Central memory CD8-positive, alpha-beta T cell (primary cell): ENCODE measurements at regions not wholly inside any gene's neighbourhood (a gene's known extent, or its start where the extent isn't known, plus 50 kb on each side); places are given as distances from the start of the nearest gene placed in this dataset.
"Not testable (repeated sequence)": the region's sequence is repeated elsewhere in the genome, so short reads cannot be mapped to it uniquely, and the experiment has no call there.

Experiments used
- ATAC-seq: fragments of 150-1000 bp; cut with Tn5 transposase; replicated peaks from 2 replicates; pipeline ENCODE4 v1.10.0; 2022; ENCODE audit warnings: mild to moderate bottlenecking, moderate FRiP score, moderate number of reproducible peaks; ENCODE audit not compliant: poor library complexity, severe bottlenecking; ENCODE audit errors: extremely low read depth
- DNase-seq, 2 donors: peaks; one replicate each; pipeline ENCODE4 v3.0.0; 2021; ENCODE audit warnings: low spot score in 2 of 2
- H3K27ac Mint-ChIP-seq: one replicate; pipeline ENCODE4 v1.8.0; 2022; ENCODE audit warnings: low read depth, mild to moderate bottlenecking, moderate library complexity, mixed read lengths
- H3K27me3 Mint-ChIP-seq: one replicate; pipeline ENCODE4 v1.8.0; 2022; ENCODE audit warnings: mixed read lengths
- H3K36me3 Mint-ChIP-seq: one replicate; pipeline ENCODE4 v1.8.0; 2022; ENCODE audit warnings: mild to moderate bottlenecking, moderate library complexity, mixed read lengths; ENCODE audit not compliant: insufficient read depth
- H3K4me1 Mint-ChIP-seq: one replicate; pipeline ENCODE4 v1.8.0; 2022; ENCODE audit warnings: mixed read lengths
- H3K4me3 Mint-ChIP-seq: one replicate; pipeline ENCODE4 v1.8.0; 2022; ENCODE audit warnings: mild to moderate bottlenecking, moderate library complexity, mixed read lengths
- H3K9me3 Mint-ChIP-seq: one replicate; pipeline ENCODE4 v1.8.0; 2022; ENCODE audit warnings: mixed read lengths

DNA sequence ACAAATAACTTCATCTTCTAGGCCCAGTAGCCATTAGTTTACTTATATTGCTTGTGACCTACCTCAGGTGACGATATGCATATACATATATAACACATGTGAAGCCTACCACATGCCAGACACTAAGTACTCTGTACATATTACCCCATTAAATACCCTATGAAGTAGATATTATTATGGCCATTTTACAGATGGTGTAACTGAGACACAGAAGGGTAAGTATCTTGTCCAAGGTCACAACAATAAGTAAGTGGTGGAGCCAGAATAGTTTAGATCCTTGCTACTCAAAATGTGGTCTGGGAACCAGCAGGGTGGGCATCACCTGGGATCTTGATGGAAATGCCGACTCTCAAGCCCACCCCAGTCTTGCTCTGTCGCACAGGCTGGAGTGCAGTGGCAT lies 78.1 kb upstream of the RAPGEF2 start:
- no peaks in the 10 kb centered on the region for H3K27me3 Mint-ChIP-seq
- H3K27ac Mint-ChIP-seq = no peak overlapping the region
- DNase-seq (no peak), ATAC-seq (no peak)
- H3K4me3 Mint-ChIP-seq = no peak overlapping the region
- H3K9me3 Mint-ChIP-seq = no peaks in the 10 kb centered on the region
- no peaks in the 10 kb centered on the region for H3K4me1 Mint-ChIP-seq
- no peaks in the 10 kb centered on the region for H3K36me3 Mint-ChIP-seq

DNA sequence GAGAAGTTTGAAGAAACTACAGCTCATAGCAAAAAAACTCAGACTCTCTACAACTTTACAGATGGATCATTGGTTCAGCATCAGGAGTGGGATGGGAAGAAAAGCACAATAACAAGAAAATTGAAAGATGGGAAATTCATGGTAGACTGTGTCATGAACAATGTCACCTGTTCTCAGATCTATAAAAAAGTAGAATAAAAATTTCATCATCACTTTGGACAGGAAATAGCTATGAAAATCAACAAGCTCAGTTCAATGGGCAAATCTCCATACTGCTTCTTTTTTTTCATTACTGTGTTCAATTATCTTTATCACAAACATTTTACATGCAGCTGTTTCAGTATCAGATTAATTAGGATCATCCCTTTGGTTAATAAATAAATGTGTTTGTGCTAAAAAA lies 76.5 kb upstream of the RAPGEF2 start:
- H3K27me3 Mint-ChIP-seq = peaks cover 6% of the 10 kb centered on the region
- no peaks in the 10 kb centered on the region for H3K36me3 Mint-ChIP-seq
- H3K27ac Mint-ChIP-seq = no peak overlapping the region
- H3K9me3 Mint-ChIP-seq = no peaks in the 10 kb centered on the region
- H3K4me1 Mint-ChIP-seq = no peaks in the 10 kb centered on the region
- H3K4me3 Mint-ChIP-seq = no peak overlapping the region
- ATAC-seq (no peak), DNase-seq (no peak)

DNA sequence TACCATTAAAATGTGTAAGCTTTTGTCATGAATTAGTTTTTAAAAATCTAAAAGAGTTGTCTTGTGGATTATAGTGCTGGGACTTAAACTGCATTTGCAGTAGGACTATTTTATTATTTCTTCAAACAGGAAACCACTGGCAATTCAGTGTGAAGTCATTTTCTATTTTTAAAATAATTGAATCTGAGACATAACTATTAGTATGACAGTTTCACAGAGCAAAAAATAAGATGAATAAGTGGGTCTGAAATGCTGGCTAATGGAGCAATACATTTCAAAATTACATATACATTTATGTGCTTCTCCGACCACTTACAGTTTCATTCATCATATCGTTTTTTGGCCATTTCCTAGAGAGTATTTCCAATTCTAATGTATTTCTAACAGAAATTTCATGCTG lies 75.3 kb upstream of the RAPGEF2 start:
- no peaks in the 10 kb centered on the region for H3K4me1 Mint-ChIP-seq
- H3K4me3 Mint-ChIP-seq = no peak overlapping the region
- H3K9me3 Mint-ChIP-seq = no peaks in the 10 kb centered on the region
- H3K27me3 Mint-ChIP-seq = peaks cover 13% of the 10 kb centered on the region
- no peak for ATAC-seq
- H3K36me3 Mint-ChIP-seq = no peaks in the 10 kb centered on the region
- no peak for DNase-seq
- H3K27ac Mint-ChIP-seq = no peak overlapping the region

DNA sequence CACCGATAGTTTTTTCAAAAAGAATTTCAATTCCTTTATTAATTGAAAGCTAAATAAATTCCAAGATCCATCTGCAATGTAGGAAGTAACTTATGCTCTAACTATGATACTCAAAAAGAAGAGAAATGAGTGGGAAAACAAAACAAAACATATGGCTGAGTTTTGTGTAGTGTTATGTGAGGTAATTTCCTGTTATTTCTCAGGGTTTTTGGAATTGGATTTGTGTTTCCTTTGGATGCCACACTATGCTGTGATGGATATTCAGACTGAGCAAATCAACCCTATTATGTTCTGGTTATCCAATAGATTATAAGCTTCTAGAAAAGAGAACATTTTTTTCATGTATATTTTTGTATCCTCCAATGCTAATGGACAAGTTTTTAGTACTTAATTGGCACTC lies 73.4 kb upstream of the RAPGEF2 start:
- H3K36me3 Mint-ChIP-seq = no peaks in the 10 kb centered on the region
- no peak for DNase-seq
- ATAC-seq = no peak
- no peaks in the 10 kb centered on the region for H3K9me3 Mint-ChIP-seq
- H3K27ac Mint-ChIP-seq = no peak overlapping the region
- peaks cover 13% of the 10 kb centered on the region for H3K27me3 Mint-ChIP-seq
- H3K4me1 Mint-ChIP-seq = no peaks in the 10 kb centered on the region
- no peak overlapping the region for H3K4me3 Mint-ChIP-seq

DNA sequence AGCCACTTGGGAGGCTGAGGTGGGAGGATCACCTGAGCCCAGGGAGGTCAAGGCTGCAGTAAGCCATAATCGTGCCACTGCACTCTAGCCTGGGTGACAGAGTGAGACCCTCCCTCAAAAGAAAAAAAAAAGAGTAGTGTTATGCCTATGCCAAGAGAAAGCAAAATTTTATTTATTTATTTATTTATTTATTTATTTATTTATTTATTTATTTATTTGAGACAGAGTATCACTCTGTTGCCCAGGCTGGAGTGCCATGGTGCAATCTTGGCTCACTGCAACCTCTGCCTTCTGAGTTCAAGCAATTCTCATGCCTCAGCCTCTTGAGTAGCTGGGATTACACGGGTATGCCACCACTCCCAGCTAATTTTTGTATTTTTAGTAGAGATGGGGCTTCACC lies 72.6 kb upstream of the RAPGEF2 start:
- peaks cover 13% of the 10 kb centered on the region for H3K27me3 Mint-ChIP-seq
- not testable (repeated sequence) for H3K4me3 Mint-ChIP-seq, ATAC-seq, H3K36me3 Mint-ChIP-seq, DNase-seq, H3K4me1 Mint-ChIP-seq, H3K9me3 Mint-ChIP-seq, H3K27ac Mint-ChIP-seq

DNA sequence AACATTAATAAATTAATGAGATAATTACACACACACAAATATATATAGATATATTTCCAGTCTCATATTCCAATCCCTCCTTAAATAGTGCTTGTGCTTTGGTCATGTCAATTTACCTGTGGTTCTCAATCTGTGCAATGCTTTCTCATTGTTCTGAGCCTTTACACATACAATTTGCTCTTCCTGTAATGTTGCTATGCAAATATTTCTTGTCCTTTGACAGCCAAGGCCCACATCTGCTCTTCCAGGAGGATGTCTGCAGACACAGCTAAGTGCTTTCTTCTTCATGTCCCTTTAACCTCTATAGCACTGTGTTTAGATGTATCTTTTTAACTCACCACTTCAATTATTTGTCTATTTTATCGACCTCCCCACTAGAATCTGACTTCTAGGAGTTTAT lies 67.3 kb upstream of the RAPGEF2 start:
- no peak for ATAC-seq
- no peaks in the 10 kb centered on the region for H3K9me3 Mint-ChIP-seq
- no peaks in the 10 kb centered on the region for H3K4me1 Mint-ChIP-seq
- no peak overlapping the region for H3K27ac Mint-ChIP-seq
- H3K4me3 Mint-ChIP-seq = no peak overlapping the region
- DNase-seq = no peak
- H3K27me3 Mint-ChIP-seq = peaks cover 31% of the 10 kb centered on the region
- no peaks in the 10 kb centered on the region for H3K36me3 Mint-ChIP-seq

DNA sequence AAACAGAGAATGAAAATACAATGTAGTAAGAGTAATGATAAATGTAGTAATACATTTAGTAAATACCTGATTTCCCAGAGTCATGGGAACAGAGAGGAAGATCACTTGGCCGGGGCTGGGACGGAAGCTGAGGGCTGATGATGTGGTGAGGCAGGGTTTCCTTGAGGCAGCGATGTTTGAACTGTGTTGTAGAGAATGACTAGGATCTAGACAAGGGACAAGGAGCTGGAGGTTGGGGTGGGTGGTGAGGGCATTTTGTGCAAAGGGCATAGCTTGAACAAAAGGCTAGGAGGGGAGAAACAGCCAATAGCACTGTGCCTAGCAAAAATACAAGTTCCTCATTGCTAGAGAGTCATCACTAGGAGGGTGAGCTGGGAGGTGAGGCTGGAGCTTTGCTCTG lies 64.3 kb upstream of the RAPGEF2 start:
- H3K36me3 Mint-ChIP-seq = no peaks in the 10 kb centered on the region
- H3K4me3 Mint-ChIP-seq = no peak overlapping the region
- peaks cover 46% of the 10 kb centered on the region for H3K27me3 Mint-ChIP-seq
- ATAC-seq (no peak), DNase-seq (no peak)
- H3K4me1 Mint-ChIP-seq = no peaks in the 10 kb centered on the region
- H3K9me3 Mint-ChIP-seq = no peaks in the 10 kb centered on the region
- no peak overlapping the region for H3K27ac Mint-ChIP-seq

DNA sequence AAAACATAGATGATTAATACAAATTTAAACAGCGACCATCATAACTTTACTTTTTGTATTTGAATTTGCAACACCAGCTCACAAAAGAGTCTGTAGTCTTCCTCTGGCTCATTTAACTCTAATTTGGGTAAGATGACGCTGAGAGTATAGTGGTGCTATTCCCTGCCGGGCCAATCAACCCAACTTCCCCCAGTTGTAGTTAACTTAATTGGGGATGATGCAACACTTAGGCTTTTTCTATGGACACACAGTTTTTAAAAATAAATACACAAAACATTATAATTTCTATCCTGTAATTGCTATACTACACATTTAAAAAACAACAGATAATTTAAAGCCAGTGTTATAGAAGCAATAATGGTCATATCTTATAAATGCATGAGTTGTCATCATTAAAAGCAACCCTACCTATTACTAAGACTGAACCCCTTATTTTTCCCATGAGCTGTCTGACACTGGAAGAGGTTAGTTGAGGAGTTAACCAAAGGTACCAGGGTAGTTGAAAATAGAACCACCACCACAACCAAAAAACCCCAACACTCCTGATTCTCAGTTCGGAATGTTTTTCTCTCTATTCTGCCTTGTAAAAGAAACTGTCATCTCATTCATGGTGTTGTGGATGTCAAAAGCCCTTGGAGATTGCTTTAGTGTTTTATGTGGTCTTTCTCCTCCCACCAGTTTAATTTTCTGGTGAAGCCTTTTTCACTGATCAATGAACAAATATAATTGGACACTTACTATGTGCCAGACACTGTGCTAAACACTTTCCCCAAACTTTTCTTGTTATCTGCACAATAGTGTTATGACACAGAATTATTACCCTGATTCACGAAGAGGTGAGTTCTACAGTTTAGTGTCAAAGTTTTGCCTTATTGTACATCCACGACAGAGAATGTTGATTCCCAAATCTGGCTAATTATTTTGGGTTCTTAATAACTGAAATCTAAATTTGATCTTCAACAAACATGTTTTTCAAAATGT lies 61.5 kb upstream of the RAPGEF2 start:
- H3K27ac Mint-ChIP-seq = no peak overlapping the region
- no peak overlapping the region for H3K4me3 Mint-ChIP-seq
- no peaks in the 10 kb centered on the region for H3K4me1 Mint-ChIP-seq
- no peaks in the 10 kb centered on the region for H3K9me3 Mint-ChIP-seq
- ATAC-seq (no peak), DNase-seq (no peak)
- H3K27me3 Mint-ChIP-seq = peaks cover 52% of the 10 kb centered on the region
- no peaks in the 10 kb centered on the region for H3K36me3 Mint-ChIP-seq

DNA sequence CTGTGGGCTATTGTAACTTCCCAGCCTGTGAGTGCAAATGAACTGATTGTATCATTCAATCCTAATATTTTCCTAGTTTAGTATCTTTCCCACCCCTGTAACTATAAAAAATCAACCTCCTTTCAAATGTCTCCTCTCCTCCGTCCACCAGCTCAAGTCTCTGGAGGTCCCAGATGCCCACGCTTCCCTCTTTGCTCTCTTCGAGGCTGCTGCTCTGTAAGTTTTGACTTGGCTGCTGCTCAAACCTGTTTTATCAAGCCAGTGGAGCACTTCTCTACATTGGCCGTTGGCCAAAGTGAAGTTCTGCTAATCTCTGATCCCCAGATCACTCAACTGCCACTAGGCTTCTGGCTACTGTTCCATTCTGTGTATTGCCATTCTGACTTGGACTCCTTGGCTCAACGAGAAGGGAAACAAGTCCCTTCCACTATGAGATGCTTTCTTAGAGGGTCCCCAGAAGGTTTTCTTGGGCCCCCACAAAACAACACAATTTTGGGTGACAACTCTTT lies 60.7 kb upstream of the RAPGEF2 start:
- no peak for ATAC-seq
- no peaks in the 10 kb centered on the region for H3K4me1 Mint-ChIP-seq
- no peaks in the 10 kb centered on the region for H3K9me3 Mint-ChIP-seq
- peaks cover 52% of the 10 kb centered on the region for H3K27me3 Mint-ChIP-seq
- no peak overlapping the region for H3K4me3 Mint-ChIP-seq
- no peaks in the 10 kb centered on the region for H3K36me3 Mint-ChIP-seq
- no peak overlapping the region for H3K27ac Mint-ChIP-seq
- DNase-seq = no peak

DNA sequence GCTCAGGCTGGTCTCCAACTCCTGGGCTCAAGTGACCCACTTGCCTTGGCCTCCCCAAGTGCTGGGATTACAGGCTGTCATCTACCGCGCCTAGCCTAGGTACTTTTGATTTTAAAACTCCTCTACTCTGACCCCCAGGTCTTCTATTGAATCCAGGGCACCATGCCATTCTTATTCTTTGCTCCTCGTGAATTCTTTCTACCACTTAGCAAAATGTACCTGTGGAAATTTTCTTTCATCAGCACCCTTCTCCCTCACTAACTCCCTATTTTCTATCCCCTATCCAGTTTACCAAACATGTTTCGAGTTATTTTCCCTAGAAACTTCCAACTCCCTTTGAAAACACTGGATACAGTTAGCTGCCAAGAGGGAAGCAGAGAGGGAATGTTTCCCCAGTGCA lies 60.0 kb upstream of the RAPGEF2 start:
- ATAC-seq (no peak), DNase-seq (no peak)
- Mint-ChIP-seq H3K36me3 (no peaks in the 10 kb centered on the region), H3K9me3 (no peaks in the 10 kb centered on the region), H3K4me1 (no peaks in the 10 kb centered on the region), H3K27ac (no peak overlapping the region), H3K27me3 (peaks cover 47% of the 10 kb centered on the region), H3K4me3 (no peak overlapping the region)

DNA sequence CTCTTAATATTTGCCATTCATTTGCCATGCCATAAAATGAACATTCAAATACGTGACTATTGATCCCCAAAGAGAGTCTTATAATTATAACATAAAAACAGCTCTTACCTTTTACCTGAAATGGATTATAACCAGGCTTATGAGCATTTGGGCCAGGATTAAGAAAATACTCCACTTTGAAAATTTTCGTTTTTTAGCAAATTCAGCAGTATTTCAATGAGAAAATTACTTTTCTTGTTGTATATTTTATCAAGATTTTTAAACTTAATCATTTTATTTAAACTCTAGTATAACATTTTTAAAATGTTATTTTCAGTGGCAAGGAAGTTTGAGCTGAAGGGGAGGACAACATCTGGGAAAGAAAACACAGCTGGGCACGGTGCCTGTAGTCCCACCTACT lies 59.0 kb upstream of the RAPGEF2 start:
- Mint-ChIP-seq H3K36me3 (no peaks in the 10 kb centered on the region), H3K4me1 (no peaks in the 10 kb centered on the region), H3K27ac (no peak overlapping the region), H3K9me3 (no peaks in the 10 kb centered on the region), H3K27me3 (peaks cover 37% of the 10 kb centered on the region), H3K4me3 (no peak overlapping the region)
- DNase-seq (no peak), ATAC-seq (no peak)

DNA sequence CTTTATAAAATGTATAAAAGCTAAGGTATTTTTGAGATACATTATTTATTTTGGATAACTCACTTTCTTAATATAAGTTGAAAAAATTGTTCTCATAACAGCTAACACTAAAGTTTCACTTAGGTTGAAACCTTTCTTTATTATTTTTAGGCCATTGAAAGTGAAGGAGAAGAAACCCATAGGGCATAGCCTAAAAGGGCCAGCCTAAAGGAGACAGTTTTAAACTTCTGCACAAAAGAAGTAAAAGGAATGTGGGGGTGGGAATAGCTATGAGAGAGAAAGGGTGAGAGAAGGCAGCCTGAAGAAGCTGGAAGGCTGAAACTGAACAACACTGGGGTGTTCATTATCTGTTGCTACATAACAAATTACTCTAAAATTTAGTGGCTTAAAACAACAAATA lies 57.6 kb upstream of the RAPGEF2 start:
- no peak for DNase-seq
- H3K36me3 Mint-ChIP-seq = no peaks in the 10 kb centered on the region
- H3K9me3 Mint-ChIP-seq = no peaks in the 10 kb centered on the region
- no peaks in the 10 kb centered on the region for H3K4me1 Mint-ChIP-seq
- H3K27ac Mint-ChIP-seq = no peak overlapping the region
- no peak for ATAC-seq
- no peak overlapping the region for H3K4me3 Mint-ChIP-seq
- H3K27me3 Mint-ChIP-seq = peaks cover 47% of the 10 kb centered on the region

DNA sequence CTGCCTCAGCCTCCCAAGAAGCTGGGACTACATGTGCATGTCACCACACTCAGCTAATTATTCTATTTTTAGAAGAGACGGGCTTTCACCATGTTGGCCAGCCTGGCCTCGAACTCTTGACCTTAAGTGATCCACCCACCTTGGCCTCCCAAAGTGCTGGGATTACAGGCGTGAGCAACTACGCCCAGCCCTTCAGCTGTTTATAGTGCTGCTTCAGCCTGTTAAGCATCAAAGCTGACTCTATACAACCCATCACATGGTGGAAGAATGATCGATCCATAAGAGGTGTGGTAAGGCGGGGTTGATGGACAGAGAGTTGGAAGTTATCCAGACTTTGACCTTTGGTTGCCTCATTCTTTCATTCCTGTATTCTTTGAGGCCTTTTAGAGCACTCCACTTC lies 56.2 kb upstream of the RAPGEF2 start:
- Mint-ChIP-seq H3K27me3 (peaks cover 37% of the 10 kb centered on the region), H3K4me3 (no peak overlapping the region), H3K36me3 (no peaks in the 10 kb centered on the region), H3K4me1 (no peaks in the 10 kb centered on the region), H3K27ac (no peak overlapping the region), H3K9me3 (no peaks in the 10 kb centered on the region)
- DNase-seq (no peak), ATAC-seq (no peak)
